ENCODE measurements at regions not wholly inside any gene's neighbourhood (a gene's known extent, or its start where the extent isn't known, plus 50 kb on each side); places are given as distances from the start of the nearest gene placed in this dataset.

DNA sequence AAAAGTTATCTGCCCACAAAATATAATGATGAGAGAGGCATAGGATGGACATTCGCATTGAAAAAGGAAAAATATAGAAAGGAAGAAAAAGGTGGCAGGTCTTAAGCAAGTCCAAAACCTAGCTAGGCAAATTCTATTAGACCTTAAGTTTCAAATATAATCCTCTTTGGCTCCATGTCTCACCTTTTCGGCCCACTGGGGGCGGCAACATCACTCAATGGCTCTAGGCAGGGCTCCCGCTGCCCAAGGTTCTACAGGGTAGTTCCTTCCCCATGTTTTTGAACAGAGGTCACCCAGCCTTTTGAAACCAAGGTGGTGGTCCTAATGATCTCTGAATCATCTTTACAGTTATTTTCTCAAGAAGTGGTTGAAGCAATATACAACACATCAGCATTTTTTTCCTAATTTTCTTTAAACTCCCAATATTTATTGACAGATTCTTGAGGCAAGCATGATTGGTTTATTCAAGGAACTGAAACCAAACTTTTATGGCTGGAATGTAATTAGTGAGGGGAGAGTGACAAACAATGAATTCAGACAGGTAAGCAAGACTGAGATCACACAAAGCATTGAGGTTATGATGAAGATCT lies 309.4 kb downstream of the ANTXR2 start:
- TF ChIP-seq, protein P1, sequence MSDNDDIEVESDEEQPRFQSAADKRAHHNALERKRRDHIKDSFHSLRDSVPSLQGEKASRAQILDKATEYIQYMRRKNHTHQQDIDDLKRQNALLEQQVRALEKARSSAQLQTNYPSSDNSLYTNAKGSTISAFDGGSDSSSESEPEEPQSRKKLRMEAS (IDR thresholded peaks at IDR 0.05; ENCODE audit: insufficient read depth, insufficient read length), result no peak
- TF ChIP-seq GATA2 (IDR thresholded peaks at IDR 0.05; ENCODE audit: insufficient read depth, insufficient read length, low read depth, low read length), result no peak
- TF ChIP-seq POLR2A (IDR thresholded peaks at IDR 0.05; ENCODE audit: low read depth, low read length), result no peak
- TF ChIP-seq, protein P2, sequence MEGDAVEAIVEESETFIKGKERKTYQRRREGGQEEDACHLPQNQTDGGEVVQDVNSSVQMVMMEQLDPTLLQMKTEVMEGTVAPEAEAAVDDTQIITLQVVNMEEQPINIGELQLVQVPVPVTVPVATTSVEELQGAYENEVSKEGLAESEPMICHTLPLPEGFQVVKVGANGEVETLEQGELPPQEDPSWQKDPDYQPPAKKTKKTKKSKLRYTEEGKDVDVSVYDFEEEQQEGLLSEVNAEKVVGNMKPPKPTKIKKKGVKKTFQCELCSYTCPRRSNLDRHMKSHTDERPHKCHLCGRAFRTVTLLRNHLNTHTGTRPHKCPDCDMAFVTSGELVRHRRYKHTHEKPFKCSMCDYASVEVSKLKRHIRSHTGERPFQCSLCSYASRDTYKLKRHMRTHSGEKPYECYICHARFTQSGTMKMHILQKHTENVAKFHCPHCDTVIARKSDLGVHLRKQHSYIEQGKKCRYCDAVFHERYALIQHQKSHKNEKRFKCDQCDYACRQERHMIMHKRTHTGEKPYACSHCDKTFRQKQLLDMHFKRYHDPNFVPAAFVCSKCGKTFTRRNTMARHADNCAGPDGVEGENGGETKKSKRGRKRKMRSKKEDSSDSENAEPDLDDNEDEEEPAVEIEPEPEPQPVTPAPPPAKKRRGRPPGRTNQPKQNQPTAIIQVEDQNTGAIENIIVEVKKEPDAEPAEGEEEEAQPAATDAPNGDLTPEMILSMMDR (IDR thresholded peaks at IDR 0.05; ENCODE audit: extremely low read depth in 1 of 2, insufficient read depth in 1 of 2, low read depth in 1 of 2, low read length in 2 of 2), result no peak
- TF ChIP-seq EZH2 (IDR thresholded peaks at IDR 0.05; ENCODE audit: borderline replicate concordance, low read depth, low read length, severe bottlenecking), result no peak
- no peak for TF ChIP-seq POLR2AphosphoS5 (IDR thresholded peaks at IDR 0.05; ENCODE audit: insufficient read depth, low read depth, low read length)
